Parathyroid adenoma (tissue), 2 donors: ENCODE measurements at regions not wholly inside any gene's neighbourhood (a gene's known extent, or its start where the extent isn't known, plus 50 kb on each side); places are given as distances from the start of the nearest gene placed in this dataset.
"Not testable (repeated sequence)": the region's sequence is repeated elsewhere in the genome, so short reads cannot be mapped to it uniquely, and the experiment has no call there.

Experiments used
- H2AFZ ChIP-seq: fragments of 300-600 bp; sonication (generic); one replicate; pipeline ENCODE4 v1.7.0; 2017; ENCODE audit warnings: antibody characterized with exemption, mild to moderate bottlenecking
- H3K27ac ChIP-seq: fragments of 300-600 bp; sonication (generic); one replicate; pipeline ENCODE4 v1.7.0; 2017
- H3K27me3 ChIP-seq: fragments of 300-600 bp; sonication (generic); one replicate; pipeline ENCODE4 v1.7.0; 2017; ENCODE audit warnings: low read length; ENCODE audit not compliant: control insufficient read depth, insufficient read depth
- H3K36me3 ChIP-seq: fragments of 300-600 bp; sonication (generic); one replicate; pipeline ENCODE4 v1.7.0; 2017; ENCODE audit warnings: low read length; ENCODE audit not compliant: control insufficient read depth, insufficient read depth
- H3K4me1 ChIP-seq: fragments of 300-600 bp; sonication (generic); one replicate; pipeline ENCODE4 v1.7.0; 2017; ENCODE audit warnings: control low read depth
- H3K4me2 ChIP-seq: fragments of 300-600 bp; sonication (generic); one replicate; pipeline ENCODE4 v1.7.0; 2017; ENCODE audit warnings: low read length
- H3K4me3 ChIP-seq: fragments of 300-600 bp; sonication (generic); one replicate; pipeline ENCODE4 v1.7.0; 2017; ENCODE audit warnings: low read depth, low read length
- H3K79me2 ChIP-seq: fragments of 300-600 bp; sonication (generic); one replicate; pipeline ENCODE4 v1.7.0; 2017; ENCODE audit warnings: control low read depth
- H3K9ac ChIP-seq: fragments of 300-600 bp; sonication (generic); one replicate; pipeline ENCODE4 v1.7.0; 2017; ENCODE audit warnings: mild to moderate bottlenecking
- H3K9me3 ChIP-seq: fragments of 300-600 bp; sonication (generic); one replicate; pipeline ENCODE4 v1.7.0; 2017; ENCODE audit warnings: low read length; ENCODE audit not compliant: control insufficient read depth
- CTCF ChIP-seq: fragments of 300-600 bp; sonication (generic); IDR thresholded peaks from one replicate; pipeline ENCODE4 v1.7.0; 2017; ENCODE audit warnings: antibody characterized with exemption, mild to moderate bottlenecking
- donor health status: primary hyperparathyroidism.

- Histone ChIP-seq H3K36me3 (no peaks in the 10 kb centered on the region), H3K79me2 (no peaks in the 10 kb centered on the region), H3K9me3 (no peaks in the 10 kb centered on the region), H3K4me3 (no peak overlapping the region), H3K27ac (no peak overlapping the region), H3K9ac (no peak overlapping the region), H3K4me2 (no peak overlapping the region), H2AFZ (no peak overlapping the region), H3K27me3 (no peaks in the 10 kb centered on the region), H3K4me1 (no peaks in the 10 kb centered on the region)
- TF ChIP-seq CTCF: no peak
Measured at GRCh38 chr2:430291-431040, 142.6 kb upstream of the ALKAL2 start.

GRCh38 chr2:429575-430254, 141.8 kb upstream of the ALKAL2 start:
- Histone ChIP-seq H3K79me2 (no peaks in the 10 kb centered on the region), H3K4me2 (no peak overlapping the region), H3K36me3 (no peaks in the 10 kb centered on the region), H3K27me3 (no peaks in the 10 kb centered on the region), H2AFZ (no peak overlapping the region), H3K4me3 (no peak overlapping the region), H3K27ac (no peak overlapping the region), H3K4me1 (no peaks in the 10 kb centered on the region), H3K9me3 (no peaks in the 10 kb centered on the region), H3K9ac (no peak overlapping the region)
- TF ChIP-seq CTCF: no peak

GRCh38 chr2:429142-429541, 141.3 kb upstream of the ALKAL2 start:
- Histone ChIP-seq H3K9me3 (no peaks in the 10 kb centered on the region), H3K4me2 (no peak overlapping the region), H3K27ac (no peak overlapping the region), H3K36me3 (no peaks in the 10 kb centered on the region), H3K4me3 (no peak overlapping the region), H3K27me3 (no peaks in the 10 kb centered on the region), H3K9ac (no peak overlapping the region), H2AFZ (no peak overlapping the region), H3K79me2 (no peaks in the 10 kb centered on the region), H3K4me1 (no peaks in the 10 kb centered on the region)
- no peak for TF ChIP-seq CTCF

- Histone ChIP-seq H3K27me3 (no peaks in the 10 kb centered on the region), H3K9me3 (no peaks in the 10 kb centered on the region), H3K4me1 (no peaks in the 10 kb centered on the region), H3K9ac (no peak overlapping the region), H2AFZ (no peak overlapping the region), H3K4me3 (no peak overlapping the region), H3K79me2 (no peaks in the 10 kb centered on the region), H3K4me2 (no peak overlapping the region), H3K27ac (no peak overlapping the region), H3K36me3 (no peaks in the 10 kb centered on the region)
- TF ChIP-seq CTCF: no peak
Measured at GRCh38 chr2:428591-428990, 140.7 kb upstream of the ALKAL2 start.

- H3K27me3 ChIP-seq, H3K79me2 ChIP-seq, H3K4me3 ChIP-seq, H3K36me3 ChIP-seq, H3K4me1 ChIP-seq, H3K27ac ChIP-seq, H3K9me3 ChIP-seq, H3K4me2 ChIP-seq, H3K9ac ChIP-seq, H2AFZ ChIP-seq: not testable (repeated sequence)
Measured at GRCh38 chr2:426696-427095, 138.8 kb upstream of the ALKAL2 start.
